ENCODE measurements at regions not wholly inside any gene's neighbourhood (a gene's known extent, or its start where the extent isn't known, plus 50 kb on each side); places are given as distances from the start of the nearest gene placed in this dataset.
"Not testable (repeated sequence)": the region's sequence is repeated elsewhere in the genome, so short reads cannot be mapped to it uniquely, and the experiment has no call there.

- no peaks in the 10 kb centered on the region for H3K9me3 Mint-ChIP-seq
- DNase-seq, result no peak
- no peak overlapping the region for H3K27ac Mint-ChIP-seq
- no peak overlapping the region for H3K4me3 Mint-ChIP-seq
- H3K4me1 Mint-ChIP-seq, result no peaks in the 10 kb centered on the region
- peaks cover 0 to 4% of the 10 kb centered on the region in 2 donors for H3K27me3 Mint-ChIP-seq
- ATAC-seq (replicated peaks), result no peak
- H3K36me3 Mint-ChIP-seq, result no peaks in the 10 kb centered on the region
Measured at GRCh38 chr6:8819446-8819845, 384.1 kb upstream of the SLC35B3 start.

- Mint-ChIP-seq H3K4me3 (no peak overlapping the region), H3K27ac (no peak overlapping the region), H3K36me3 (no peaks in the 10 kb centered on the region), H3K9me3 (no peaks in the 10 kb centered on the region), H3K27me3 (peaks cover 0 to 4% of the 10 kb centered on the region in 2 donors), H3K4me1 (no peaks in the 10 kb centered on the region)
- ATAC-seq (replicated peaks), result no peak
- DNase-seq, result no peak
Measured at GRCh38 chr6:8814440-8815000, 379.2 kb upstream of the SLC35B3 start.

- ATAC-seq (replicated peaks) (no peak), DNase-seq (no peak)
- Mint-ChIP-seq H3K4me3 (no peak overlapping the region), H3K27me3 (peaks cover 0 to 4% of the 10 kb centered on the region in 2 donors), H3K27ac (no peak overlapping the region), H3K36me3 (no peaks in the 10 kb centered on the region), H3K9me3 (no peaks in the 10 kb centered on the region), H3K4me1 (no peaks in the 10 kb centered on the region)
Measured at GRCh38 chr6:8810325-8810724, 375.0 kb upstream of the SLC35B3 start.

- ATAC-seq (replicated peaks) (no peak), DNase-seq (no peak)
- Mint-ChIP-seq H3K4me1 (no peaks in the 10 kb centered on the region), H3K9me3 (no peaks in the 10 kb centered on the region), H3K36me3 (no peaks in the 10 kb centered on the region), H3K27ac (no peak overlapping the region), H3K4me3 (no peak overlapping the region), H3K27me3 (peaks cover 0 to 4% of the 10 kb centered on the region in 2 donors)
Measured at GRCh38 chr6:8809662-8810061, 374.3 kb upstream of the SLC35B3 start.

GRCh38 chr6:8803181-8803760, 367.9 kb upstream of the SLC35B3 start:
- no peak for ATAC-seq (replicated peaks)
- Mint-ChIP-seq H3K4me3 (no peak overlapping the region), H3K27ac (no peak overlapping the region), H3K36me3 (no peaks in the 10 kb centered on the region), H3K27me3 (peaks cover 0 to 4% of the 10 kb centered on the region in 2 donors), H3K9me3 (peaks cover 4 to 7% of the 10 kb centered on the region in 2 donors), H3K4me1 (no peaks in the 10 kb centered on the region)
- DNase-seq, result no peak

- not testable (repeated sequence) for H3K36me3 Mint-ChIP-seq; H3K27me3 Mint-ChIP-seq; ATAC-seq (replicated peaks)
Measured at GRCh38 chr6:8802397-8802796, 367.1 kb upstream of the SLC35B3 start.

GRCh38 chr6:8794420-8794819, 359.1 kb upstream of the SLC35B3 start:
- Mint-ChIP-seq H3K36me3 (no peaks in the 10 kb centered on the region), H3K4me3 (no peak overlapping the region), H3K9me3 (peaks cover 2 to 4% of the 10 kb centered on the region in 2 donors), H3K27ac (no peak overlapping the region), H3K4me1 (no peaks in the 10 kb centered on the region), H3K27me3 (no peaks in the 10 kb centered on the region)
- no peak for DNase-seq
- no peak for ATAC-seq (replicated peaks)

More at GRCh38 chr6:8802397-8802796, 367.1 kb upstream of the SLC35B3 start:
- H3K4me3 Mint-ChIP-seq, H3K9me3 Mint-ChIP-seq, H3K4me1 Mint-ChIP-seq, H3K27ac Mint-ChIP-seq, DNase-seq: not testable (repeated sequence)

GRCh38 chr6:8789878-8790277, 354.5 kb upstream of the SLC35B3 start:
- Mint-ChIP-seq H3K27me3 (peaks cover 0 to 4% of the 10 kb centered on the region in 2 donors), H3K36me3 (no peaks in the 10 kb centered on the region)

GRCh38 chr6:8785223-8785622, 349.9 kb upstream of the SLC35B3 start:
- Mint-ChIP-seq H3K27ac (no peak overlapping the region), H3K4me3 (no peak overlapping the region), H3K27me3 (peaks cover 0 to 4% of the 10 kb centered on the region in 2 donors), H3K9me3 (peaks cover 6 to 9% of the 10 kb centered on the region in 2 donors), H3K36me3 (peaks cover 3 to 4% of the 10 kb centered on the region in 2 donors), H3K4me1 (peaks cover 4 to 8% of the 10 kb centered on the region in 2 donors)
- ATAC-seq (replicated peaks), result no peak
- no peak for DNase-seq

More at GRCh38 chr6:8789878-8790277, 354.5 kb upstream of the SLC35B3 start:
- no peak overlapping the region for H3K27ac Mint-ChIP-seq
- DNase-seq (no peak), ATAC-seq (replicated peaks) (no peak)
- no peaks in the 10 kb centered on the region for H3K4me1 Mint-ChIP-seq
- H3K9me3 Mint-ChIP-seq, result peaks cover 0 to 2% of the 10 kb centered on the region in 2 donors
- H3K4me3 Mint-ChIP-seq, result no peak overlapping the region

- no peak overlapping the region for H3K4me3 Mint-ChIP-seq
- peaks cover 6 to 8% of the 10 kb centered on the region in 2 donors for H3K9me3 Mint-ChIP-seq
- DNase-seq (no peak), ATAC-seq (replicated peaks) (no peak)
- H3K27ac Mint-ChIP-seq, result no peak overlapping the region
- peaks cover 0 to 4% of the 10 kb centered on the region in 2 donors for H3K27me3 Mint-ChIP-seq
- H3K4me1 Mint-ChIP-seq, result peaks cover 4 to 8% of the 10 kb centered on the region in 2 donors
- H3K36me3 Mint-ChIP-seq, result peaks cover 3 to 4% of the 10 kb centered on the region in 2 donors
Measured at GRCh38 chr6:8783191-8783590, 347.8 kb upstream of the SLC35B3 start.

GRCh38 chr6:8780653-8781052, 345.3 kb upstream of the SLC35B3 start:
- no peak overlapping the region for H3K27ac Mint-ChIP-seq
- no peak for DNase-seq

GRCh38 chr6:8764733-8765132, 329.4 kb upstream of the SLC35B3 start:
- no peak for ATAC-seq (replicated peaks)
- DNase-seq, result no peak
- H3K27me3 Mint-ChIP-seq, result no peaks in the 10 kb centered on the region
- no peaks in the 10 kb centered on the region for H3K36me3 Mint-ChIP-seq
- no peaks in the 10 kb centered on the region for H3K9me3 Mint-ChIP-seq
- no peak overlapping the region for H3K4me3 Mint-ChIP-seq
- H3K4me1 Mint-ChIP-seq, result no peaks in the 10 kb centered on the region
- H3K27ac Mint-ChIP-seq, result no peak overlapping the region

More at GRCh38 chr6:8780653-8781052, 345.3 kb upstream of the SLC35B3 start:
- no peak for ATAC-seq (replicated peaks)
- Mint-ChIP-seq H3K4me3 (no peak overlapping the region), H3K9me3 (peaks cover 11 to 12% of the 10 kb centered on the region in 2 donors), H3K4me1 (peaks cover 4 to 8% of the 10 kb centered on the region in 2 donors), H3K36me3 (peaks cover 3 to 7% of the 10 kb centered on the region in 2 donors), H3K27me3 (no peaks in the 10 kb centered on the region)

- no peaks in the 10 kb centered on the region for H3K36me3 Mint-ChIP-seq
- no peak overlapping the region for H3K27ac Mint-ChIP-seq
- ATAC-seq (replicated peaks), result no peak
Measured at GRCh38 chr6:8760951-8761350, 325.6 kb upstream of the SLC35B3 start.

GRCh38 chr6:8758412-8758811, 323.1 kb upstream of the SLC35B3 start:
- no peak overlapping the region for H3K27ac Mint-ChIP-seq
- H3K4me1 Mint-ChIP-seq, result no peaks in the 10 kb centered on the region
- no peak for DNase-seq
- no peak overlapping the region for H3K4me3 Mint-ChIP-seq
- peaks cover 0 to 4% of the 10 kb centered on the region in 2 donors for H3K9me3 Mint-ChIP-seq
- no peaks in the 10 kb centered on the region for H3K36me3 Mint-ChIP-seq
- H3K27me3 Mint-ChIP-seq, result no peaks in the 10 kb centered on the region
- peak in 1 of 2 donors; percentile 57 for ATAC-seq (replicated peaks)

More at GRCh38 chr6:8760951-8761350, 325.6 kb upstream of the SLC35B3 start:
- Mint-ChIP-seq H3K4me3 (no peak overlapping the region), H3K27me3 (no peaks in the 10 kb centered on the region), H3K9me3 (peaks cover 0 to 4% of the 10 kb centered on the region in 2 donors), H3K4me1 (no peaks in the 10 kb centered on the region)
- DNase-seq, result no peak

GRCh38 chr6:8750627-8751026, 315.3 kb upstream of the SLC35B3 start:
- Mint-ChIP-seq H3K4me1 (no peaks in the 10 kb centered on the region), H3K4me3 (no peak overlapping the region), H3K9me3 (no peaks in the 10 kb centered on the region), H3K27me3 (no peaks in the 10 kb centered on the region), H3K27ac (no peak overlapping the region), H3K36me3 (no peaks in the 10 kb centered on the region)
- no peak for DNase-seq
- ATAC-seq (replicated peaks), result no peak

Data from stimulated activated naive B cell treated with anti-CD40 and anti-IgM and Interleukin-4, amounts not matched to agents 10 μg/mL and 1 μg/mL and 100 μg/mL, for 72 hours (primary cell).